ENCODE measurements at regions not wholly inside any gene's neighbourhood (a gene's known extent, or its start where the extent isn't known, plus 50 kb on each side); places are given as distances from the start of the nearest gene placed in this dataset.

DNA sequence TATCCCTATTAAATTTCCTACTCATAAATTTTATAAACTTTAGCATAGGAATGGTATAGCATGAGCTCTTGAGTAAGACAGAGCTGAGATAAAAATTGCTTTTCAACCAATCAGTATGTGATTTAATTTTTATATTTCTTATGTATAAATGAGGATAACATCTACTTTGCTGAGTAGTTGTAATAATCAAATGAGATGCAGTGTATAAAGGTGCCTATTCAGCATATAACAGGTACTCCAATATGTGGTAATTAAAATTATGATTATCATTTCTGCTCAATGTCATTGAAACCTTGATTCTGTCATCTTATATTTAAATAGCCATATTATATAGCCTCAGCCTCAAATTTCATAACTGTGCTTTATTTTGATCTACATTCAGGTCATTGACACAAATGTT lies 700.4 kb upstream of the SLC8A1 start:
- Histone ChIP-seq H3K27ac (no peak overlapping the region), H3K9me3 (no peaks in the 10 kb centered on the region), H3K27me3 (no peaks in the 10 kb centered on the region), H3K4me1 (no peaks in the 10 kb centered on the region), H3K36me3 (no peaks in the 10 kb centered on the region), H3K4me3 (no peak overlapping the region)
- TF ChIP-seq POLR2AphosphoS5 (IDR thresholded peaks at IDR 0.05) = no peak
- no peak for ATAC-seq

GRCh38 chr2:41160439-41160838 lies 708.5 kb upstream of the SLC8A1 start:
- H3K36me3 ChIP-seq = no peaks in the 10 kb centered on the region
- WGBS, 2 donors (ENCODE audit: low coverage in 1 of 2) = 33% methylated on average over 1 of the region's 1 CpG; no CpG with 5 or more reads in 1 of the 2 donors
- H3K4me1 ChIP-seq = no peaks in the 10 kb centered on the region
- no peak for ATAC-seq
- no peak for TF ChIP-seq POLR2A (IDR thresholded peaks at IDR 0.05)
- no peak for TF ChIP-seq POLR2AphosphoS5 (IDR thresholded peaks at IDR 0.05)
- no peak for TF ChIP-seq EP300 (IDR thresholded peaks at IDR 0.05)
- TF ChIP-seq, protein P1, sequence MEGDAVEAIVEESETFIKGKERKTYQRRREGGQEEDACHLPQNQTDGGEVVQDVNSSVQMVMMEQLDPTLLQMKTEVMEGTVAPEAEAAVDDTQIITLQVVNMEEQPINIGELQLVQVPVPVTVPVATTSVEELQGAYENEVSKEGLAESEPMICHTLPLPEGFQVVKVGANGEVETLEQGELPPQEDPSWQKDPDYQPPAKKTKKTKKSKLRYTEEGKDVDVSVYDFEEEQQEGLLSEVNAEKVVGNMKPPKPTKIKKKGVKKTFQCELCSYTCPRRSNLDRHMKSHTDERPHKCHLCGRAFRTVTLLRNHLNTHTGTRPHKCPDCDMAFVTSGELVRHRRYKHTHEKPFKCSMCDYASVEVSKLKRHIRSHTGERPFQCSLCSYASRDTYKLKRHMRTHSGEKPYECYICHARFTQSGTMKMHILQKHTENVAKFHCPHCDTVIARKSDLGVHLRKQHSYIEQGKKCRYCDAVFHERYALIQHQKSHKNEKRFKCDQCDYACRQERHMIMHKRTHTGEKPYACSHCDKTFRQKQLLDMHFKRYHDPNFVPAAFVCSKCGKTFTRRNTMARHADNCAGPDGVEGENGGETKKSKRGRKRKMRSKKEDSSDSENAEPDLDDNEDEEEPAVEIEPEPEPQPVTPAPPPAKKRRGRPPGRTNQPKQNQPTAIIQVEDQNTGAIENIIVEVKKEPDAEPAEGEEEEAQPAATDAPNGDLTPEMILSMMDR (IDR thresholded peaks at IDR 0.05) = no peak
- no peaks in the 10 kb centered on the region for H3K9me3 ChIP-seq
- H3K27ac ChIP-seq = no peak overlapping the region
- H3K27me3 ChIP-seq = no peaks in the 10 kb centered on the region
- H3K4me3 ChIP-seq = no peak overlapping the region

DNA sequence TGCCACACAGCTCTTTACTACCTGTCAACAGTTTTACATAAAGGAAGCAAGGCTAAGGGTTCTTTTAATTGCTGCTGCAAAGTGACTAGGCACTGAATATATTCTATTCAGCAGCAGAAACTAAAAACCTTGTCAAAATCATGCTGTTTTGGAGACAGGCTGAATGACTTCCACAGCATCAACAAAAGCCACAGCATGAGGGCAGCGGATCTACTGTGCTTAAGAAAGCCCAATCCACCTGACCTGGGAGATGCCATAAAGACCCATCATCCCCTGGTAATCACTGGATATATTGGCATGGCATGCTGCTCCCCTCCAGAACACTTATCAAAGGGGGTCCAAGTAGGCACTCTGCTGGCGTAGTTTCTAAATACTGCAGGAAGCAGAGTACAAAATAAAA lies 715.1 kb upstream of the SLC8A1 start:
- Histone ChIP-seq H3K36me3 (no peaks in the 10 kb centered on the region), H3K9me3 (no peaks in the 10 kb centered on the region), H3K27me3 (no peaks in the 10 kb centered on the region), H3K27ac (no peak overlapping the region), H3K4me3 (no peak overlapping the region), H3K4me1 (peaks cover 0 to 23% (median 0%) of the 10 kb centered on the region in 3 donors)
- WGBS, 2 donors (ENCODE audit: low coverage in 1 of 2) = 87 to 100% methylated on average over 1 to 2 of the region's 2 CpGs
- TF ChIP-seq POLR2A (IDR thresholded peaks at IDR 0.05) (no peak), POLR2AphosphoS5 (IDR thresholded peaks at IDR 0.05) (no peak), EP300 (IDR thresholded peaks at IDR 0.05) (no peak)
- TF ChIP-seq, protein P1 (IDR thresholded peaks at IDR 0.05) = no peak
- ATAC-seq = no peak

DNA sequence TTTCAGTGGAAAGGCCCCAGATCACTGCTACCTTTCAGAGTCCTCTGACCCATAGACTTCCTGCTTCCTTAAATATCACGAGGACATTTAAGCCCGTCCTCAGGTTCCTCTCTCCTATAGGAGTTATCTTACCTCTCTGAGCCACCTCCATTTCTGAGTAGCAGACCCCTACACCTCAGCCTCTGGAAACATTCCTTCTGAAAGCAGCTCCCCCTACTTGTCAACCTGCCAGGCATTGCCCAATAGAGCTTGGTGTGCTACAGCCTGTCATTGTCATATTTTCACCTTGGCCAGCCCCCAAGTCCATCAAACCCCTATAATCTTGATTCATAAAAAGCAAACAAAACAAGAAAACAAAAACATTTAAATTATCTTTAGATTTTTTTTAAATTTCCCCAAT lies 717.9 kb upstream of the SLC8A1 start:
- no peaks in the 10 kb centered on the region for H3K36me3 ChIP-seq
- no peaks in the 10 kb centered on the region for H3K9me3 ChIP-seq
- H3K27me3 ChIP-seq = no peaks in the 10 kb centered on the region
- H3K27ac ChIP-seq = no peak overlapping the region
- peaks cover 0 to 23% (median 0%) of the 10 kb centered on the region in 3 donors for H3K4me1 ChIP-seq
- no peak for ATAC-seq
- 87 to 92% methylated on average over 2 of the region's 2 CpGs for WGBS, 2 donors (ENCODE audit: low coverage in 1 of 2)
- no peak for TF ChIP-seq POLR2AphosphoS5 (IDR thresholded peaks at IDR 0.05)
- TF ChIP-seq, protein P1 (IDR thresholded peaks at IDR 0.05) = no peak
- TF ChIP-seq POLR2A (IDR thresholded peaks at IDR 0.05) = no peak
- no peak for TF ChIP-seq EP300 (IDR thresholded peaks at IDR 0.05)
- no peak overlapping the region for H3K4me3 ChIP-seq

- TF ChIP-seq POLR2A (IDR thresholded peaks at IDR 0.05) = no peak
- TF ChIP-seq, protein P1 (IDR thresholded peaks at IDR 0.05) = no peak
- TF ChIP-seq EP300 (IDR thresholded peaks at IDR 0.05) = no peak
- TF ChIP-seq POLR2AphosphoS5 (IDR thresholded peaks at IDR 0.05) = no peak
- Histone ChIP-seq H3K27ac (no peak overlapping the region), H3K4me3 (no peak overlapping the region), H3K9me3 (no peaks in the 10 kb centered on the region), H3K4me1 (peaks cover 0 to 23% (median 0%) of the 10 kb centered on the region in 3 donors), H3K36me3 (no peaks in the 10 kb centered on the region), H3K27me3 (no peaks in the 10 kb centered on the region)
- ATAC-seq = no peak
- WGBS, 2 donors (ENCODE audit: low coverage in 1 of 2) = 94 to 100% methylated on average over 1 of the region's 1 CpG
Observed at GRCh38 chr2:41170589-41170988, 718.7 kb upstream of the SLC8A1 start.
